NB4 (cell line): ENCODE measurements at regions not wholly inside any gene's neighbourhood (a gene's known extent, or its start where the extent isn't known, plus 50 kb on each side); places are given as distances from the start of the nearest gene placed in this dataset.

Experiments
- POLR2A ChIP-seq: IDR thresholded peaks from 2 replicates; pipeline ENCODE4 v1.6.1; 2011; ENCODE audit warnings: mild to moderate bottlenecking; ENCODE audit not compliant: insufficient read length; ENCODE audit errors: extremely low read depth
- TF ChIP-seq, protein P1 (sequence below): IDR thresholded peaks from one replicate; pipeline ENCODE4 v1.5.1; 2012; ENCODE audit warnings: low read depth, low read length
- TF ChIP-seq, protein P2 (sequence below): IDR thresholded peaks from 2 replicates; pipeline ENCODE4 v1.6.1; 2011; ENCODE audit warnings: low read depth, low read length

DNA sequence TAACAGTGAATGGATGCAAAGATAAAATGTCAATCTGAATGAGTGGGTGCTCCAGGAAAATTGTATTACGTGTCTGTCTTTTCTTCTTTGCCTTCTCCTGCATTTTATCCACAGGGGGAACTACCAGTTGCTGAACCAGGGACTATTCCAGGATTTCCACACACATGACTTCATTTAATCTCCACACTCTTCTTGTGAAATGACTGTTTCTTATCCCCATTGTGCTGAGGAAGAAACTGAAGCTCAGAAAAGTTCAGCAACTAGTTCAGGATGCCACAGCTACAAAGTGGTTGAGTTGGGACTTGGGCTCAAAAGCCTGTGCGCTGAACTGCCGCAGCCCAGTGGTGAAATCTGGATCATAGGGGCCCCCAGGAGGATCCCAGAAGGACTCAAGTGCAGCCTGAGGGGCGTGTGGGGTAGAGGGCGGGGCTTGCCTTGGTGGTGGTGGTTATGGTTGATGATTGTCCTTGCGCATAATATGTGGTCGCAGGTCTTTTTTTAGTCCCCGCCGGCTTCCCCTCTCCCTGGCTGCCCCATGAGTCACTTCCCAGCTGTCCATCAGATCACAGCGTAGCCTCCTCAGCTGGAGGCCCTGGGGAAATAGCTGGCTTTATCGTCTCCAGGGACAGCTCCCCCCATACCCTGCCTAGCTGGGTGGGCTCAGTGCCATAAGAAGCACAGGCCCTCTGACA is 235.2 kb upstream of the CRY1 start:
- TF ChIP-seq, protein P1, sequence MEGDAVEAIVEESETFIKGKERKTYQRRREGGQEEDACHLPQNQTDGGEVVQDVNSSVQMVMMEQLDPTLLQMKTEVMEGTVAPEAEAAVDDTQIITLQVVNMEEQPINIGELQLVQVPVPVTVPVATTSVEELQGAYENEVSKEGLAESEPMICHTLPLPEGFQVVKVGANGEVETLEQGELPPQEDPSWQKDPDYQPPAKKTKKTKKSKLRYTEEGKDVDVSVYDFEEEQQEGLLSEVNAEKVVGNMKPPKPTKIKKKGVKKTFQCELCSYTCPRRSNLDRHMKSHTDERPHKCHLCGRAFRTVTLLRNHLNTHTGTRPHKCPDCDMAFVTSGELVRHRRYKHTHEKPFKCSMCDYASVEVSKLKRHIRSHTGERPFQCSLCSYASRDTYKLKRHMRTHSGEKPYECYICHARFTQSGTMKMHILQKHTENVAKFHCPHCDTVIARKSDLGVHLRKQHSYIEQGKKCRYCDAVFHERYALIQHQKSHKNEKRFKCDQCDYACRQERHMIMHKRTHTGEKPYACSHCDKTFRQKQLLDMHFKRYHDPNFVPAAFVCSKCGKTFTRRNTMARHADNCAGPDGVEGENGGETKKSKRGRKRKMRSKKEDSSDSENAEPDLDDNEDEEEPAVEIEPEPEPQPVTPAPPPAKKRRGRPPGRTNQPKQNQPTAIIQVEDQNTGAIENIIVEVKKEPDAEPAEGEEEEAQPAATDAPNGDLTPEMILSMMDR, result no peak
- no peak for TF ChIP-seq POLR2A
- TF ChIP-seq, protein P2, sequence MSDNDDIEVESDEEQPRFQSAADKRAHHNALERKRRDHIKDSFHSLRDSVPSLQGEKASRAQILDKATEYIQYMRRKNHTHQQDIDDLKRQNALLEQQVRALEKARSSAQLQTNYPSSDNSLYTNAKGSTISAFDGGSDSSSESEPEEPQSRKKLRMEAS, result no peak
